H1 (cell line): ENCODE measurements at regions not wholly inside any gene's neighbourhood (a gene's known extent, or its start where the extent isn't known, plus 50 kb on each side); places are given as distances from the start of the nearest gene placed in this dataset.
"Not testable (repeated sequence)": the region's sequence is repeated elsewhere in the genome, so short reads cannot be mapped to it uniquely, and the experiment has no call there.

Source experiments
- CTCF ChIA-PET: fragments of 300-600 bp; sonication (Branson Sonifier 250); formaldehyde crosslinking; loops from one replicate; lab custom pipeline; 2021; ENCODE audit not compliant: partially characterized antibody; lab: Charles Lee
- POLR2A ChIA-PET: fragments of 300-600 bp; sonication (Branson Sonifier 250); formaldehyde crosslinking; loops from one replicate; lab custom pipeline; 2021; ENCODE audit warnings: inconsistent platforms; ENCODE audit not compliant: partially characterized antibody; lab: Charles Lee
- DNase-seq, 2 experiments: peaks; one replicate each; pipeline versions ENCODE4 v3.0.0 to v3.0.0-alpha.2; 2010 to 2022; ENCODE audit warnings: low spot score in 2 of 2, low read depth in 1 of 2, mixed read lengths in 1 of 2
- FAIRE-seq: peaks from 2 replicates; lab custom pipeline; 2011; peaks lifted over from hg19 to GRCh38; lab: Jason Lieb, UNC
- H2AFZ ChIP-seq: 2 replicates; pipeline ENCODE4 v1.8.1; 2012; ENCODE audit warnings: low read length, inconsistent platforms
- H2AK5ac ChIP-seq: 2 replicates; pipeline ENCODE4 v1.6.1; 2013; ENCODE audit warnings: low read depth, low read length
- H2BK120ac ChIP-seq: replicated peaks from 2 replicates; pipeline ENCODE3; 2013; ENCODE audit warnings: low read depth, low read length, inconsistent platforms
- H2BK12ac ChIP-seq: 2 replicates; pipeline ENCODE4 v1.6.1; 2013; ENCODE audit warnings: low read depth, low read length
- H2BK15ac ChIP-seq: 2 replicates; pipeline ENCODE4 v1.6.1; 2013; ENCODE audit warnings: low read length
- H2BK20ac ChIP-seq: 2 replicates; pipeline ENCODE4 v1.6.1; 2013; ENCODE audit warnings: low read length
- H2BK5ac ChIP-seq: 2 replicates; pipeline ENCODE4 v1.6.1; 2013; ENCODE audit warnings: low read depth, low read length
- H3K14ac ChIP-seq: 2 replicates; pipeline ENCODE4 v1.6.1; 2013; ENCODE audit warnings: inconsistent platforms; ENCODE audit not compliant: insufficient read length
- H3K18ac ChIP-seq: 2 replicates; pipeline ENCODE4 v1.6.1; 2013; ENCODE audit warnings: low read length; ENCODE audit errors: extremely low read depth
- H3K23ac ChIP-seq: 2 replicates; pipeline ENCODE4 v1.6.1; 2013; ENCODE audit warnings: inconsistent platforms; ENCODE audit not compliant: insufficient read length
- H3K23me2 ChIP-seq: 2 replicates; pipeline ENCODE4 v1.6.1; 2013; ENCODE audit warnings: low read depth, low read length
- H3K27ac ChIP-seq: 2 replicates; pipeline ENCODE4 v1.6.1; 2011; ENCODE audit warnings: low read depth, low read length, inconsistent platforms
- H3K27me3 ChIP-seq, 4 experiments: replicated peaks in 1 of 4; 1 replicate in 1 of 4; 2 replicates in 3 of 4; pipeline versions ENCODE4 v1.6.1 to v1.8.1; 2011 to 2013; ENCODE audit warnings: low read length in 3 of 4, mild to moderate bottlenecking in 3 of 4, inconsistent platforms in 2 of 4, mixed read lengths in 2 of 4, moderate library complexity in 1 of 4; ENCODE audit not compliant: control insufficient read depth in 3 of 4, insufficient read depth in 3 of 4; ENCODE audit errors: extremely low read depth in 1 of 4
- H3K36me3 ChIP-seq, 4 experiments: 2 replicates each; pipeline versions ENCODE4 v1.6.1 to v1.8.1; 2011 to 2013; ENCODE audit warnings: mild to moderate bottlenecking in 4 of 4, low read length in 3 of 4, moderate library complexity in 2 of 4, control low read depth in 1 of 4, inconsistent platforms in 1 of 4; ENCODE audit not compliant: insufficient read depth in 4 of 4, control insufficient read depth in 2 of 4
- H3K4ac ChIP-seq: replicated peaks from 2 replicates; pipeline ENCODE3; 2013; ENCODE audit warnings: low read length, low read depth, mixed read lengths, inconsistent platforms; ENCODE audit not compliant: insufficient read length
- H3K4me1 ChIP-seq, 4 experiments: replicated peaks in 1 of 4; 1 replicate in 1 of 4; 2 replicates in 3 of 4; pipeline versions ENCODE4 v1.6.1 to v1.8.1; 2011 to 2013; ENCODE audit warnings: low read length in 3 of 4, inconsistent platforms in 2 of 4, mixed read lengths in 1 of 4; ENCODE audit not compliant: insufficient read depth in 4 of 4, control insufficient read depth in 3 of 4
- H3K4me2 ChIP-seq, 2 experiments: 2 replicates each; pipeline versions ENCODE4 v1.6.1 to v1.8.1; 2011 to 2013; ENCODE audit warnings: low read depth in 2 of 2, low read length in 2 of 2, control low read depth in 1 of 2, inconsistent platforms in 1 of 2, mild to moderate bottlenecking in 1 of 2; ENCODE audit not compliant: insufficient read depth in 1 of 2
- H3K4me3 ChIP-seq, 4 experiments: fragments of 200-600, 300-600 bp in 1 of 4; sonication (generic), shearing (Covaris generic), sonication (Bioruptor Twin) in 1 of 4; 2 replicates each; pipeline versions ENCODE4 v1.5.1 to v1.8.1; 2011 to 2016; ENCODE audit warnings: low read length in 4 of 4, low read depth in 3 of 4, control low read depth in 2 of 4, inconsistent platforms in 2 of 4, mild to moderate bottlenecking in 2 of 4, mixed read lengths in 1 of 4, moderate library complexity in 1 of 4; ENCODE audit not compliant: insufficient read depth in 2 of 4; ENCODE audit errors: extremely low read depth in 1 of 4
- H3K56ac ChIP-seq: replicated peaks from 2 replicates; pipeline ENCODE3; 2013; ENCODE audit warnings: low read depth, mild to moderate bottlenecking, mixed read lengths, low read length, inconsistent platforms; ENCODE audit not compliant: insufficient read length
- H3K79me1 ChIP-seq: 2 replicates; pipeline ENCODE4 v1.6.1; 2013; ENCODE audit warnings: low read depth, low read length, control low read depth
- H3K79me2 ChIP-seq, 2 experiments: 2 replicates each; pipeline versions ENCODE4 v1.6.1 to v1.8.1; 2012 to 2013; ENCODE audit warnings: low read length in 2 of 2, mild to moderate bottlenecking in 2 of 2, inconsistent platforms in 1 of 2; ENCODE audit not compliant: insufficient read depth in 2 of 2, control insufficient read depth in 1 of 2
- H3K9ac ChIP-seq, 4 experiments: replicated peaks in 1 of 4; 1 replicate in 1 of 4; 2 replicates in 3 of 4; pipeline versions ENCODE4 v1.6.1 to v1.8.1; 2011 to 2013; ENCODE audit warnings: low read depth in 3 of 4, low read length in 3 of 4, control low read depth in 2 of 4, mild to moderate bottlenecking in 2 of 4, moderate library complexity in 2 of 4, inconsistent platforms in 1 of 4; ENCODE audit errors: extremely low read depth in 1 of 4
- H3K9me3 ChIP-seq, 2 experiments: 2 replicates each; pipeline versions ENCODE4 v1.6.1 to v1.8.1; 2012 to 2013; ENCODE audit warnings: mild to moderate bottlenecking in 2 of 2, moderate library complexity in 2 of 2, control low read depth in 1 of 2, inconsistent platforms in 1 of 2, low read depth in 1 of 2, low read length in 1 of 2, mixed read lengths in 1 of 2; ENCODE audit not compliant: insufficient read depth in 2 of 2
- H4K20me1 ChIP-seq, 2 experiments: replicated peaks in 1 of 2; 2 replicates each; pipeline versions ENCODE3 to v1.8.1; 2011 to 2013; ENCODE audit warnings: inconsistent platforms in 2 of 2, low read length in 2 of 2, mild to moderate bottlenecking in 1 of 2; ENCODE audit not compliant: insufficient read depth in 2 of 2, control insufficient read depth in 1 of 2
- H4K5ac ChIP-seq: 2 replicates; pipeline ENCODE4 v1.6.1; 2013; ENCODE audit warnings: low read length, low read depth, mixed read lengths, inconsistent platforms; ENCODE audit not compliant: insufficient read length
- H4K8ac ChIP-seq: 2 replicates; pipeline ENCODE4 v1.8.0; 2013; ENCODE audit warnings: mild to moderate bottlenecking, moderate library complexity, low read length, inconsistent platforms; ENCODE audit not compliant: insufficient read depth; ENCODE audit errors: extremely low read depth
- H4K91ac ChIP-seq: replicated peaks from 2 replicates; pipeline ENCODE3; 2013; ENCODE audit warnings: low read length, mixed read lengths, inconsistent platforms; ENCODE audit not compliant: insufficient read length
- WGBS, 2 experiments: shearing (Covaris generic) in 1 of 2; methylation state at CpG; one replicate each; pipeline versions ENCODE4 v1.1.6 to v1.1.7; 2013 to 2015; ENCODE audit warnings: low lambda C conversion rate in 2 of 2, mixed read lengths in 2 of 2, inconsistent platforms in 1 of 2, low coverage in 1 of 2, missing lambda C conversion rate in 1 of 2; ENCODE audit not compliant: insufficient replicate concordance in 2 of 2, insufficient coverage in 1 of 2, insufficient read length in 1 of 2; ENCODE audit errors: extremely low coverage in 1 of 2, missing lambda C conversion rate in 1 of 2; 5-methylcytosine and 5-hydroxymethylcytosine counted together

DNA sequence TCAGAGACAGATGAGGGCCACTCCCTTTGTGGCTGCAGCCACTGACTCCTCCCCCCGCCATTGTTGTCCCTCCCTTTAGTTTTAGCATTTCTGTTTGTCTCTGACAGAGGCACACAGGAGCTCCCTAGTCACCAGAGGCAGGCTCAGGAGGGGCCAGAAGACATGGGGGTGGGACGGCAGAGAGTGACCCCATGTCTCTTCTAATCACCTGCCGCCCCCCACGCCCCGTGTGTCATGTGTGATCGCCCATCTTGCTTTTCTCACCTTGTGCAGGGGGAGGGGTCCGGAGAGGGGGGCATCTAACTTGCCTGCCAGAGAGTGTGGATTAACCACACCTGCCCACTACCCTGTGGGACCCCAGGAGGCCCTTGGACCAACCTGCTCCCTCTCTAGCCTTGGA, 246.7 kb upstream of the TP53TG3C start:
- H3K27ac ChIP-seq, H3K4me3 ChIP-seq, H3K4ac ChIP-seq, H2BK20ac ChIP-seq, H2AFZ ChIP-seq, H4K8ac ChIP-seq, H2BK15ac ChIP-seq, H3K18ac ChIP-seq, H4K20me1 ChIP-seq, H3K79me2 ChIP-seq, H2BK12ac ChIP-seq, FAIRE-seq, H2AK5ac ChIP-seq, H3K4me1 ChIP-seq, H3K27me3 ChIP-seq, H3K4me2 ChIP-seq, H3K14ac ChIP-seq, DNase-seq, H4K91ac ChIP-seq, H4K5ac ChIP-seq, H3K36me3 ChIP-seq, H2BK5ac ChIP-seq, H3K23me2 ChIP-seq, CTCF ChIA-PET, H3K79me1 ChIP-seq, H3K9ac ChIP-seq, H3K56ac ChIP-seq, POLR2A ChIA-PET, H2BK120ac ChIP-seq, H3K23ac ChIP-seq: not testable (repeated sequence)
- WGBS, 2 experiments: 100% methylated on average over 5 of the region's 7 CpGs; no CpG with 5 or more reads in 1 of the 2 experiments
- peaks cover 0 to 24% of the 10 kb centered on the region in 2 experiments; a peak in 2 of 4 replicates for H3K9me3 ChIP-seq

DNA sequence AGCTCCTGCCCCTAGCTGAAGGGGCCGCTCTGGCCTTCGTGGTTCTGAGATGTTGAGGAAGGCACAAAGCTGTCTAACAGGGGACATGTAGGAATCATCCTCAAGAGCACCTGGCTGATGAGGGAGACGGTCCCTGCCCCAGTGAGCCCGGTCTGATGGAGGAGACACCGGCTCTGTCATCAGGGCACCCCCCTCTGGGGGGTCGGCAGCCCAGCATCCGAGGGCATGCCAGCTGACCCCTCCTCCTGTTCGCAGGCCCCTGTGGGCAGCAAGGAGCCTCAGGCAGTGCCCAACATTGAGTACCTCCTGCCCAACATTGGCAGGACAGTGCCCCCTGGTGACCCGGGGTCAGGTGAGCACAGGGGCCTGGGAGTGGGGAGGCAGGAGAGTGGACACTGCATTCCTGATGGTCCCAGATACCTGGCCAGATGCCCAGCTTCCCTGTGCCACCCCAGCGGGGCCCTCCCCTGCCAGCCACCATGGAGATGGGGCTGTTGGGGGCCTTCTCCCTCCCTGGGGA, 247.9 kb upstream of the TP53TG3C start:
- H3K4me1 ChIP-seq, H2BK15ac ChIP-seq, FAIRE-seq, H2AK5ac ChIP-seq, H3K18ac ChIP-seq, H3K4ac ChIP-seq, H3K36me3 ChIP-seq, H3K4me3 ChIP-seq, H2BK20ac ChIP-seq, DNase-seq, H2BK12ac ChIP-seq, H2BK5ac ChIP-seq, H2BK120ac ChIP-seq, H4K91ac ChIP-seq, H3K4me2 ChIP-seq, H4K8ac ChIP-seq, POLR2A ChIA-PET, CTCF ChIA-PET, H4K5ac ChIP-seq, H4K20me1 ChIP-seq, H3K27me3 ChIP-seq, H2AFZ ChIP-seq, H3K23me2 ChIP-seq, H3K27ac ChIP-seq, H3K14ac ChIP-seq, H3K79me2 ChIP-seq, H3K23ac ChIP-seq, H3K56ac ChIP-seq, H3K9ac ChIP-seq, H3K79me1 ChIP-seq: not testable (repeated sequence)
- WGBS, 2 experiments: 78% methylated on average over 7 of the region's 10 CpGs; no CpG with 5 or more reads in 1 of the 2 experiments
- H3K9me3 ChIP-seq: peaks cover 4 to 35% of the 10 kb centered on the region in 2 experiments; a peak in 2 of 4 replicates
